ENCODE measurements at regions not wholly inside any gene's neighbourhood (a gene's known extent, or its start where the extent isn't known, plus 50 kb on each side); places are given as distances from the start of the nearest gene placed in this dataset.
"Not testable (repeated sequence)": the region's sequence is repeated elsewhere in the genome, so short reads cannot be mapped to it uniquely, and the experiment has no call there.

- H3K27me3 ChIP-seq = no peaks in the 10 kb centered on the region
- no peak for ATAC-seq
- no peaks in the 10 kb centered on the region for H3K36me3 ChIP-seq
- no peak overlapping the region for H3K27ac ChIP-seq
- TF ChIP-seq, protein P1, sequence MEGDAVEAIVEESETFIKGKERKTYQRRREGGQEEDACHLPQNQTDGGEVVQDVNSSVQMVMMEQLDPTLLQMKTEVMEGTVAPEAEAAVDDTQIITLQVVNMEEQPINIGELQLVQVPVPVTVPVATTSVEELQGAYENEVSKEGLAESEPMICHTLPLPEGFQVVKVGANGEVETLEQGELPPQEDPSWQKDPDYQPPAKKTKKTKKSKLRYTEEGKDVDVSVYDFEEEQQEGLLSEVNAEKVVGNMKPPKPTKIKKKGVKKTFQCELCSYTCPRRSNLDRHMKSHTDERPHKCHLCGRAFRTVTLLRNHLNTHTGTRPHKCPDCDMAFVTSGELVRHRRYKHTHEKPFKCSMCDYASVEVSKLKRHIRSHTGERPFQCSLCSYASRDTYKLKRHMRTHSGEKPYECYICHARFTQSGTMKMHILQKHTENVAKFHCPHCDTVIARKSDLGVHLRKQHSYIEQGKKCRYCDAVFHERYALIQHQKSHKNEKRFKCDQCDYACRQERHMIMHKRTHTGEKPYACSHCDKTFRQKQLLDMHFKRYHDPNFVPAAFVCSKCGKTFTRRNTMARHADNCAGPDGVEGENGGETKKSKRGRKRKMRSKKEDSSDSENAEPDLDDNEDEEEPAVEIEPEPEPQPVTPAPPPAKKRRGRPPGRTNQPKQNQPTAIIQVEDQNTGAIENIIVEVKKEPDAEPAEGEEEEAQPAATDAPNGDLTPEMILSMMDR (IDR thresholded peaks at IDR 0.05 in 4 of 5, conservative IDR thresholded peaks at IDR 0.05 in 1 of 5) = no peak
- no peak for TF ChIP-seq POLR2A (IDR thresholded peaks at IDR 0.05)
- H3K4me1 ChIP-seq = no peaks in the 10 kb centered on the region
- no peak overlapping the region for H3K4me3 ChIP-seq
- DNase-seq = no peak
- intact Hi-C loops (cut with DNase I; ENCODE audit: low total_unique reads) (loop anchor here (10.0 kb wide), 1 partner anchor 565 kb away; the partner anchor contains the start of gene HTR1A), in situ Hi-C loops (cut with MboI; ENCODE audit: low sequenced_read_pairs in 4 of 4) (no loop called here)
- H3K9me3 ChIP-seq = no peaks in the 10 kb centered on the region
Observed at GRCh38 chr5:63400079-63400478, 562.2 kb downstream of the HTR1A start.

GRCh38 chr5:63398346-63398745 is 563.9 kb downstream of the HTR1A start:
- Histone ChIP-seq H3K27ac (no peak overlapping the region), H3K9me3 (no peaks in the 10 kb centered on the region), H3K27me3 (no peaks in the 10 kb centered on the region), H3K4me1 (no peaks in the 10 kb centered on the region), H3K4me3 (no peak overlapping the region), H3K36me3 (no peaks in the 10 kb centered on the region)
- DNase-seq (no peak), ATAC-seq (no peak)
- intact Hi-C loops (cut with DNase I; ENCODE audit: low total_unique reads) (no loop called here), in situ Hi-C loops (cut with MboI; ENCODE audit: low sequenced_read_pairs in 4 of 4) (no loop called here)
- TF ChIP-seq POLR2A (IDR thresholded peaks at IDR 0.05) = no peak
- TF ChIP-seq, protein P1 (IDR thresholded peaks at IDR 0.05 in 4 of 5, conservative IDR thresholded peaks at IDR 0.05 in 1 of 5) = no peak

DNA sequence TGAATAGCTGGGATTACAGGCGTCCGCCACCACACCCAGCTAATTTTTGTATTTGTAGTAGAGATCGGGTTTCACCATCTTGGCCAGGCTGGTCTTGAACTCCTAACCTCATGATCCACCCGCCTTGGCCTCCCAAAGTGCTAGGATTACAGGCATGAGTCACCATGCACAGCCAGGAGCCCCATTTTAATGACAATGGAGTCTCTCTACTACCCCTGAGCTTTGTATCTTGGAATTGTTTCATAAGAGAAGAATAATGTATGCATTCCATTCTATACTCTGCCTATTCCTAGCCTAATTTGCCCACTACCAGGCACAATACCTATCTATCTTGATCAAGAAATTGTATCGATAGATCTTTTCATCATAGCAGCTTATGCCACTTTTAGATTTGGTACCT is 574.1 kb downstream of the HTR1A start:
- intact Hi-C loops (cut with DNase I; ENCODE audit: low total_unique reads); H3K9me3 ChIP-seq; H3K27me3 ChIP-seq; ATAC-seq; H3K4me3 ChIP-seq; H3K36me3 ChIP-seq; DNase-seq; H3K27ac ChIP-seq; H3K4me1 ChIP-seq; in situ Hi-C loops (cut with MboI; ENCODE audit: low sequenced_read_pairs in 4 of 4): not testable (repeated sequence)

GRCh38 chr5:63375851-63376250 is 586.4 kb downstream of the HTR1A start:
- no peaks in the 10 kb centered on the region for H3K36me3 ChIP-seq
- TF ChIP-seq, protein P1 (IDR thresholded peaks at IDR 0.05 in 4 of 5, conservative IDR thresholded peaks at IDR 0.05 in 1 of 5) = no peak
- no peak for TF ChIP-seq POLR2A (IDR thresholded peaks at IDR 0.05)
- in situ Hi-C loops (cut with MboI; ENCODE audit: low sequenced_read_pairs in 4 of 4) (no loop called here), intact Hi-C loops (cut with DNase I; ENCODE audit: low total_unique reads) (no loop called here)
- ATAC-seq (no peak), DNase-seq (no peak)
- no peak overlapping the region for H3K4me3 ChIP-seq
- no peaks in the 10 kb centered on the region for H3K9me3 ChIP-seq
- no peaks in the 10 kb centered on the region for H3K27me3 ChIP-seq
- H3K27ac ChIP-seq = no peak overlapping the region
- H3K4me1 ChIP-seq = no peaks in the 10 kb centered on the region

DNA sequence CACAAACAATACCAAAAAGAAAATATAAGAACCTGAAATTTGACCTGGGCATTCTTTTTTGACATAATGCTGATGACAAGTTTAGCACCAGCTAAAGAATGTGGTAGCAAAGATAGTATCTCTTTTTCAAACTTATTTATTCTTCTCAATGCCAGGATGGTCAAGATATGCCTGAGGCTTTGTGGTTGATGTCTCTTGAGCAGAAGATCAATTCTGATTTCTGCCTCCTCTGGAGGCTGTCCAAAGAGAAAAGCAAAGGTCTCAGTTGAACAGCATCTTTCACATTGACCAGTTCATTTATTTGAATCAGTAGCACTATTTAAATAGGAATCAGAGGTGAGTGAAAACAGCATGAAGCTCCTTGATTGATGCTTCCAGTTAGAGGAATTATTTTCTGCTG is 588.2 kb downstream of the HTR1A start:
- Histone ChIP-seq H3K4me1 (no peaks in the 10 kb centered on the region), H3K27me3 (no peaks in the 10 kb centered on the region), H3K27ac (no peak overlapping the region), H3K4me3 (no peak overlapping the region), H3K9me3 (no peaks in the 10 kb centered on the region), H3K36me3 (no peaks in the 10 kb centered on the region)
- DNase-seq = no peak
- ATAC-seq = no peak
- intact Hi-C loops (cut with DNase I; ENCODE audit: low total_unique reads) (no loop called here), in situ Hi-C loops (cut with MboI; ENCODE audit: low sequenced_read_pairs in 4 of 4) (no loop called here)
- TF ChIP-seq, protein P1 (IDR thresholded peaks at IDR 0.05 in 4 of 5, conservative IDR thresholded peaks at IDR 0.05 in 1 of 5) = no peak
- TF ChIP-seq POLR2A (IDR thresholded peaks at IDR 0.05) = no peak
